MM.1S (cell line): ENCODE measurements at regions not wholly inside any gene's neighbourhood (a gene's known extent, or its start where the extent isn't known, plus 50 kb on each side); places are given as distances from the start of the nearest gene placed in this dataset.
A peak's percentile ranks its signal among the peaks of the same experiment; 100 is the strongest.

ENCODE experiments used
- DNase-seq: peaks from one replicate; pipeline ENCODE4 v3.0.0-alpha.2; 2015
- H2AFZ ChIP-seq: fragments of 300-600 bp; sonication (generic); 2 replicates; pipeline ENCODE4 v1.6.0; 2016; ENCODE audit warnings: antibody characterized with exemption, low read length
- H3F3A ChIP-seq: fragments of 300-600 bp; sonication (generic); 2 replicates; pipeline ENCODE4 v1.6.1; 2016; ENCODE audit warnings: mild to moderate bottlenecking, antibody characterized with exemption, low read length, moderate library complexity, mixed read lengths; ENCODE audit not compliant: insufficient read depth
- H3K27ac ChIP-seq: fragments of 300-600 bp; sonication (generic); 2 replicates; pipeline ENCODE4 v1.5.1; 2016; ENCODE audit warnings: mild to moderate bottlenecking, low read length
- H3K27me3 ChIP-seq: fragments of 300-600 bp; sonication (generic); replicated peaks from 2 replicates; pipeline ENCODE4 v1.6.0; 2016; ENCODE audit warnings: low read length; ENCODE audit not compliant: insufficient read depth
- H3K36me3 ChIP-seq: fragments of 300-600 bp; sonication (generic); replicated peaks from 2 replicates; pipeline ENCODE4 v1.6.1; 2016; ENCODE audit warnings: mild to moderate bottlenecking, low read length, mixed read lengths; ENCODE audit not compliant: insufficient read depth
- H3K4me1 ChIP-seq: fragments of 300-600 bp; sonication (generic); 2 replicates; pipeline ENCODE4 v1.6.1; 2016; ENCODE audit warnings: low read length, mixed read lengths
- H3K4me2 ChIP-seq: fragments of 300-600 bp; sonication (generic); 2 replicates; pipeline ENCODE4 v1.6.0; 2016; ENCODE audit warnings: low read depth, low read length
- H3K4me3 ChIP-seq: fragments of 300-600 bp; sonication (generic); 2 replicates; pipeline ENCODE4 v1.5.1; 2016; ENCODE audit warnings: low read length, mixed read lengths
- H3K79me2 ChIP-seq: fragments of 300-600 bp; sonication (generic); 2 replicates; pipeline ENCODE4 v1.6.1; 2016; ENCODE audit warnings: mixed run types, low read length, mixed read lengths
- H3K9ac ChIP-seq: fragments of 300-600 bp; sonication (generic); 2 replicates; pipeline ENCODE4 v1.6.1; 2016; ENCODE audit warnings: low read length, mixed read lengths
- H3K9me2 ChIP-seq: fragments of 300-600 bp; sonication (generic); replicated peaks from 2 replicates; pipeline ENCODE4 v1.6.1; 2016; ENCODE audit warnings: mild to moderate bottlenecking, low read length, mixed read lengths; ENCODE audit not compliant: insufficient read depth
- H3K9me3 ChIP-seq: fragments of 300-600 bp; sonication (generic); replicated peaks from 2 replicates; pipeline ENCODE4 v1.6.1; 2016; ENCODE audit warnings: mild to moderate bottlenecking, low read length, mixed read lengths; ENCODE audit not compliant: insufficient read depth
- H4K20me1 ChIP-seq: fragments of 300-600 bp; sonication (generic); 2 replicates; pipeline ENCODE4 v1.6.1; 2016; ENCODE audit warnings: mild to moderate bottlenecking, low read length, moderate library complexity, mixed read lengths; ENCODE audit not compliant: insufficient read depth
- CTCF ChIP-seq: fragments of 300-600 bp; sonication (generic); IDR thresholded peaks from 2 replicates; pipeline ENCODE4 v1.5.1; 2016; ENCODE audit warnings: antibody characterized with exemption, low read length, mixed read lengths
- EZH2 ChIP-seq: fragments of 300-600 bp; sonication (generic); optimal IDR thresholded peaks from 2 replicates; pipeline ENCODE3; 2017; ENCODE audit warnings: low read depth, mild to moderate bottlenecking, antibody characterized with exemption, low read length, mixed read lengths
- EZH2phosphoT487 ChIP-seq: fragments of 300-600 bp; sonication (generic); IDR thresholded peaks from 2 replicates; pipeline ENCODE4 v1.6.1; 2018; ENCODE audit warnings: antibody characterized with exemption, low read length

- Histone ChIP-seq H3K4me3 (no peak overlapping the region), H3K9me2 (no peaks in the 10 kb centered on the region), H4K20me1 (no peaks in the 10 kb centered on the region), H3K36me3 (no peaks in the 10 kb centered on the region), H3K9me3 (no peaks in the 10 kb centered on the region), H3K9ac (no peak overlapping the region), H3K27me3 (no peaks in the 10 kb centered on the region), H2AFZ (no peak overlapping the region), H3K4me1 (no peaks in the 10 kb centered on the region), H3K79me2 (no peaks in the 10 kb centered on the region), H3K27ac (no peak overlapping the region), H3K4me2 (no peak overlapping the region), H3F3A (no peaks in the 10 kb centered on the region)
- TF ChIP-seq CTCF (no peak), EZH2phosphoT487 (no peak), EZH2 (no peak)
- no peak for DNase-seq
Observed at GRCh38 chr1:223056802-223057201, 86.2 kb downstream of the TLR5 start.

- peak; percentile 12 for DNase-seq
- H3K9ac ChIP-seq: no peak overlapping the region
- H3K79me2 ChIP-seq: no peaks in the 10 kb centered on the region
- H4K20me1 ChIP-seq: no peaks in the 10 kb centered on the region
- H3K9me3 ChIP-seq: no peaks in the 10 kb centered on the region
- H3K4me2 ChIP-seq: no peak overlapping the region
- no peak overlapping the region for H2AFZ ChIP-seq
- no peaks in the 10 kb centered on the region for H3F3A ChIP-seq
- H3K27ac ChIP-seq: no peak overlapping the region
- no peak for TF ChIP-seq CTCF
- no peak for TF ChIP-seq EZH2
- no peak for TF ChIP-seq EZH2phosphoT487
- H3K36me3 ChIP-seq: no peaks in the 10 kb centered on the region
- H3K4me3 ChIP-seq: no peak overlapping the region
- H3K9me2 ChIP-seq: no peaks in the 10 kb centered on the region
- H3K27me3 ChIP-seq: no peaks in the 10 kb centered on the region
- H3K4me1 ChIP-seq: no peaks in the 10 kb centered on the region
Observed at GRCh38 chr1:223057569-223058093, 85.4 kb downstream of the TLR5 start.
